HG02623 (cell line): ENCODE measurements at regions not wholly inside any gene's neighbourhood (a gene's known extent, or its start where the extent isn't known, plus 50 kb on each side); places are given as distances from the start of the nearest gene placed in this dataset.

Source experiments
- ATAC-seq: cut with Tn5 transposase; IDR thresholded peaks from one replicate; pipeline ENCODE4 v1.9.1; 2021; ENCODE audit warnings: moderate library complexity; ENCODE audit not compliant: unreplicated experiment

DNA sequence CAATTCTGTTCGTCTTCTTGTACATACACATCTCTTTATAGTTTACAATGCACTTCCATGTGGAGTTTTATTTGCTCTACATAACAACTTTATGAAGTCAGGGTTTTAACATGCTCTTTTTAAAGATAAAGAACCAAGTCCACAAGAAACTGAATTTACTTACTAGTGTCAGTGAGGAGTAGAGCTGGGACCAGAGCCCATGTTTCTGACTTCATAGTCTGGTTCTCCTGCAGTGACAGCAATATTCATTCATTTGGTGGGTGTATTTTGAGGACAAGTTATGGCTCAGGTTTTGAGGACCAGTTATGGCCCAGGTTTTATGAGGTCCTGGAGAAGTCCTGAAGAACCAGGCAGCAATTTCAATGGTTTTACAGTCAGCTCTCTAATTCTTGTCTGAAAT lies 481.9 kb upstream of the TNC start:
- ATAC-seq = no peak

- ATAC-seq = no peak
Observed at GRCh38 chr9:115601434-115601833, 483.5 kb upstream of the TNC start.

DNA sequence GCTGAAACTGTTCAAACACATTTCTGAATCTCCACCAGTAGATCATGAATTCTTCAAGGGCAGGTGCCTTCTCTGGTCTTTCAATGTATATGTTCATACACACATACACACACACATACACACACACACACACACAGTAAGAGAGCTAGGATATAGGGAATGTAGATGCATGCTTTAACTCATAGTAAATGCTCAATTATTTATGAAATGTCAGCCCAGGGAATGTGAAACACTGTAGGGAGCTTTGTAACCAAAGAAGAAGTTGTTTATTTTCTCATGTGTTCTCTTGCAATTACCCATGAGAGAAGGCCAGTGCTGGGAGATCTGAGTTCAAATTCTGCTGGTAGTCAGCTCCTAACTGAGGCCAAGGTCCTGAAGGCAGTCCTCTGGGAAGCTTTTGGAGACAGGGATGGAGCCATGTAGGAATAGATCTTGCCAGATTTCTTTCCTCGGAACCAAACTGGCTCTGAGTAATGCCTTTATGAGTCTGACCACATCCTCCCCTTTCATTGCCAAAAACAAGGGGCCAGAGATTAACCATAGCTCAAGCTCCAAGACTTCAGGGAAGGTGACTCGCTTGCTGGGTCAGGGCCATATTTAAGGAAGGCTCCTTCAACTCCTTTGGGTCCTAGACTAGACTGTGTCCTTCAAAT lies 487.0 kb upstream of the TNC start:
- ATAC-seq = no peak

DNA sequence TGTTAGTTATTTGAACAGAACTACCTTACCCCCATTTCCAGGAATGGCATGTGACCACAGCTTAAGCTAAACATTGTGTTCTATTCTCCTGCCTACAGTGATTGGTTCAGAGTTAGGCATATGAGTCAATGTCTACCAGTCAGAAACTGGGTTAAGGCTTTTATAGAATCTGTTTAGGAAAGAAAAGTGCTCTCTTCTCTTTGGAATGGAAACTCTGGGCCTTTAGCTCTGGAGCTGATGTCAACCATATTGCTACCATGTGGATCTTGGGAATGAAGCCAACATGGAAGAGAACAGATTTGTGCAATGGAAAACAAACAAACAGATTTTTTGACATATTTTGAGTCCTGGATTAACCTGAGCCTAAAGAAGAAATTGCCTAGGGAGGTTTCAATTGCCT lies 488.9 kb upstream of the TNC start:
- no peak for ATAC-seq

- no peak for ATAC-seq
Observed at GRCh38 chr9:115614326-115614999, 496.5 kb upstream of the TNC start.

GRCh38 chr9:115615000-115615401 lies 497.0 kb upstream of the TNC start:
- no peak for ATAC-seq

GRCh38 chr9:115615821-115616665 lies 498.1 kb upstream of the TNC start:
- no peak for ATAC-seq

DNA sequence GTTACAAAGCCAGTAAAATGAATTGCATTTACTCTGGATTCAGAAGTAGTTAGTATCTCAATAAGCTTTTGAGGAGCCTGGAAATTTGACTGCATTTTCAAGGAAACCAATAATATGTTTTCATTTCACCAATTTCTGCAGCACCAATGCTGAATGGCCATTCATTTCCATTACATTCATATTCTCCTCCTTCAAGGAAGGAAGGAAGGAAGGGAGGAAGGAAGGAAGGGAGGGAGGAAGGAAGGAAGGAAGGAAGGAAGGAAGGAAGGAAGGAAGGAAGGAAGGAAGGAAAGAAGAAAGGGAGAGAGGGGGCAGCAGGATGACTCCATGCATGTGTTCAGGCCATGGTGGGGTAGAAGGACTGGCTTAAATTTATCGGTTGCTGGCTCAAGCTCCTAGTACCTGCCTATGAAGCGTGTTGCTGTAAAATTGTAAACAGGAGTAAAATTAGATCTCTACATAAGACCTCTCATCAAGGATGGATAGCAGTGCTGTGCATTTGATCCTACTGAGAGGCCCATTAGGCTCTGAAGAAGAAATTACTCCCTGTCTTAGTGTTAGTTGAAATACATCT lies 498.8 kb upstream of the TNC start:
- no peak for ATAC-seq

GRCh38 chr9:115625251-115625650 lies 507.3 kb upstream of the TNC start:
- no peak for ATAC-seq

DNA sequence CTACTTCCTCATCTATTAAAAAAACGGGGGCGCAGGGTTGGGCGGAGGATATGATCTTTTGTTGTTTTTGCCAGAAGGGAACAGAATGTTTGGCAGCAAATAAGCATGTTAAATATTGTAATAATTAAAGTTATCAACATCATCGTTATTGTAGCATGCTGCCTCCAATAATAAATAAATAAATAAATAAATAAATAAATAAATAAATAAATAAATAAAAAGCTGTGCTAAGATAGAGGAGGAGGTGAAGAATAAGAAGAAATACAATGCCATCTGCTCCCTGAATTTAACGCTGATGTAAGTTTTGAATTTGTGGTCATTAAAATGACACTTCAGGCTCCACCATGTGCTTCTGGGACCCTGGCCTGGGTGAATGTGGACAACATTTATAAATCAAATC lies 508.0 kb upstream of the TNC start:
- no peak for ATAC-seq

GRCh38 chr9:115627511-115627910 lies 509.6 kb upstream of the TNC start:
- ATAC-seq = no peak

- ATAC-seq = no peak
Observed at GRCh38 chr9:115628426-115628825, 510.5 kb upstream of the TNC start.

DNA sequence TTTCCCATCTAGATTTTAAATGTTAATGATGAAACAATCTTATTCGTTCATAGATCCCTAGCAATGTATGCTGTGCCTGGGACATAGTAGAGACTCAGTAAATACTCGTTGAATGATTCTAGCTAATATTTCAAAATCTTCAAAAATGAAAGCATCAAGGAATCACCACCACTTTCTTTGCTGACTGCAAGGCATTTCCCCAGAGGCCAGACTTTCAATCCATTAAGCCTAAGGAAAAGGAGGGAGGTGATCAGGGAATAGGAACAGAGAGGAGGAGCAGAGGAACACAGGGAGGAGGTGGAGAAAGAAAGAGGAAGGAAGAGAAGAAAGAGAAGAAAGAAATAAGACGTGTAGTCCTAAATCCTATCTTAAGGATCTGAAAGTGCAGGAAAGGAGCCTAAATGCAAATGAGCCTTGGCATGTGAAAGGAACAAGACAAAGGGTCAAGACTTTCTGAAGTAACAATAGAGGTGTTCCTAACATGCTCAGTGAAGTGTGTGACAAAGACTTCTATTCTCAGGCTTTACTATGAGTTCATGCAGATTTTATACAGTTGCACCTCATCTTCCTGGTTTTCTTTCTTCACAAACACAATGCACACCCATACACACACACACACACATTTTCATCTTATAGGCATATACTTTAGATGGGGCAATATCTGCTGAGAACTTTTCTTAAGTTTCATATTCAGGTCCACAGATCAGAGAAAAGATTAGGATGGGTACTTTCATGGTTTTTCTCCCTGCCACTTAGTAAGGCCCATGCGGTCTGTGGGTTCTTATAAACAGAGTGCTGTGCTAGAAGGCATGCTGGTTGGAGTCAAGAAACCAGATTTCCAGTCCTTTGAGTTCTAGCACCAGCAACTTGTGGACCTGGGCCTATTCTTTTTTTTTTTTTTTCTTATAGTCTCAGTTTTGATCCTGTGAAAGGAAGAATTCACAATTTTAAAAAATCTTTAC lies 512.2 kb upstream of the TNC start:
- ATAC-seq = no peak

DNA sequence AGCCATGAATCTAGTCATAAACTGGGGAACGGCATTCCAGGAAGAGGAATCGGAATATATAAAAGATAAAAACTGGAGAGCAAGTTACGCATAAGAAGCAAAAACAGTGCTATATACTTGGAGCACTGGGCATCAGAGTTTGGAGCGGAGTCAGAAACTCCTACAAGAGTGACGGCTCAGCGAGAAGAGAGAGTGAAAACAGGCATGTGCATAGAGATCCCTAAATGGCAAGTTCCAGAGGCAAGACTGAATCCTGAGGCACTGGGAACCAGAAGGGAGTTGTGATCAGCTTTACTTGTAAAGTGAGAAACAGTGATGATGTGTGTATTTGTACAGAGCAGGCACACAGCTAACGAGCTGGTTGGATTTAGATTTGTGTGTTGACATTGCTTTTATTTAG lies 514.4 kb upstream of the TNC start:
- ATAC-seq = no peak

DNA sequence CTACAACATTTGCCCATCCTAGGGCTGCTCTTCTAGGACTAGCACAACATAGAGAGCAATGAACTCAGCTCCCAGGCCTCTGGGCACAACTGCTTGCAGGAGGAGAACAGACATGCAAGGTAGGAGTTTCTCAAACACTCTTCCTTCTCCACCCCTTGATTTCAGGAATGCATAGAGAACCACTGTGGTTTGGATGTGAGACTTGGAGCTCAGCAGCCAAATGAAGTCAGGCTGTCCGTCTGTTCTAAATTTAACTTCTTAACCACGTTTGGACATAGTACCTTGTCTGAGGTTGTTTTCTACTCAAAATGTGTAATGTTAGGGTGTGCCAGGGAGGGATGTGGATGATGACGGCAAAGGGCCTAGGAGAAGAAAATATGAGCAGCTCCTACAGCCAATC lies 515.1 kb upstream of the TNC start:
- no peak for ATAC-seq

- no peak for ATAC-seq
Observed at GRCh38 chr9:115635680-115636383, 517.8 kb upstream of the PAPPA start.

DNA sequence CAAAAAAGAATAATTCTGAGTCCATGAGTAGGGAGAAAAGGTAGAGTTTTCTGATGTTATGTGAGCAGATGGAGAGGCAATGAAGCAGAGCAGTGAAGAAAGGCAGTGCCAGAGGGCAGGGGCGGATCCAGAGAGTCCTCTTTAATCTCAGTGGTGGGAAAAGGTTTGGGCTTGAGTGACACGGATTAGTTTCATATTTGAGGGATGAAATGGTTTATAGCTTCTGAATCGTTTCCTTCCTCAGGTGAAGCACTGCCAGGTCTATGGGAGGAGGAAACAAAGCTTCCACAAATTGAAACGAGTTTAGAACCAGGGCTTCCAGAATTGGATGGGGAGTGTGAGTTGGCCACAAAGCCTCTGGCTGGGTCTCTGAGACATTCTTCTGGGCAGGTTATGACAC lies 517.0 kb upstream of the PAPPA start:
- no peak for ATAC-seq

- ATAC-seq = no peak
Observed at GRCh38 chr9:115637661-115638060, 515.9 kb upstream of the PAPPA start.

DNA sequence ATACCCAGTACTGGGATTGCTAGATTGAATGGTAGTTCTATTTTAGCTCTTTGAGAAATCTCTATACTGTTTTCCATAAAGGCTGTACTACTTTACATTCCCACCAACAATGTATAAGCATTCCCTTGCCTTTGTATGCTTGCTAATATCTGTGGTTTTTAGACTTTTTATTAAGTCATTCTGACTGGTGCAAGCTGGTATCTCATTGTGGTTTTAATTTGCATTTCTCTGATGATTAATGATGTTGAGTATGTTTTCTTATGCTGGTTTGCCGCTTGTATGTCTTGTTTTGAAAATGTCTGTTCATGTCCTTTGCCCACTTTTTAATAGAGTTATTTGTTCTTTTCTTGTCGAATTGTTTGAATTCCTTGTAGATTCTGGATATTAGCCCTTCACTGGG lies 512.7 kb upstream of the PAPPA start:
- ATAC-seq = no peak

GRCh38 chr9:115642285-115642684 lies 511.3 kb upstream of the PAPPA start:
- ATAC-seq = no peak
